GM10266 (cell line): ENCODE measurements at regions not wholly inside any gene's neighbourhood (a gene's known extent, or its start where the extent isn't known, plus 50 kb on each side); places are given as distances from the start of the nearest gene placed in this dataset.

Experiments
- DNase-seq: peaks from one replicate; pipeline ENCODE4 v3.0.0; 2012; ENCODE audit errors: extremely low spot score
- CTCF ChIP-seq: IDR thresholded peaks from 2 replicates; pipeline ENCODE4 v1.5.1; 2012; ENCODE audit warnings: mild to moderate bottlenecking, low read depth; ENCODE audit not compliant: control insufficient read depth, insufficient read depth; ENCODE audit errors: missing control alignments

DNA sequence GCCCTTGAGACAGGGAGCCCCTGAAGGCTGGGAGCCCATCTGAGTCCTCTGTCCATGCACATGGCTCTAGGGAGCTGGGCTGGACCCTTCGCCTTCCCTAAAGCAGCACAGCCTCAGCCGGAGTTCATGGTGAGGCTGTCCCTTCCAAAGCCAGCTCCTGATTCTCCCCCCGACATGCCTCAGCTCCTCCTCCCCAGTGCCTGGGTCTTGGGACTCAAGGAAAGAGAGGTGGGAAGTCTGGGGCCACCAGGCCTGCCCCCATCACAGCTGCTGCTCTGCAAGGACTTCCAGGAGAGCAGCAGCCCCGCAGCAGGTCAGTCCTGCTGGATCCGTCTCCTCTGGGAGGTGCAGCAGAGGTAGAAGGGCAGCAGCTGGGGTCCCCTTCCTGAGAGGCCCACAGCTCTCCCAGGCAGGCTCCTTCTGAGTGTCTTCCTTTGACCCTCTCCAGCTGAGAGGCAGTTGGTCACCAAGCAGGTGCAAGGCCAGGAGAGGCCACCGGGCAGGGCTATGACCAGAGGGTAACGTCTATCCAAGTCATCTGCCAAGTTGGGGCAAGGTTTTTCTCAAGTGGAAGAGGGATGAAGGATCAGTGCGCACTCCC lies 90.5 kb downstream of the ADRA2C start:
- TF ChIP-seq CTCF: no peak
- DNase-seq: no peak

- DNase-seq: no peak
- no peak for TF ChIP-seq CTCF
These were observed 91.2 kb downstream of the ADRA2C start for GRCh38 chr4:3857269-3857926.

GRCh38 chr4:3858046-3858730 lies 92.0 kb downstream of the ADRA2C start:
- no peak for TF ChIP-seq CTCF
- no peak for DNase-seq

DNA sequence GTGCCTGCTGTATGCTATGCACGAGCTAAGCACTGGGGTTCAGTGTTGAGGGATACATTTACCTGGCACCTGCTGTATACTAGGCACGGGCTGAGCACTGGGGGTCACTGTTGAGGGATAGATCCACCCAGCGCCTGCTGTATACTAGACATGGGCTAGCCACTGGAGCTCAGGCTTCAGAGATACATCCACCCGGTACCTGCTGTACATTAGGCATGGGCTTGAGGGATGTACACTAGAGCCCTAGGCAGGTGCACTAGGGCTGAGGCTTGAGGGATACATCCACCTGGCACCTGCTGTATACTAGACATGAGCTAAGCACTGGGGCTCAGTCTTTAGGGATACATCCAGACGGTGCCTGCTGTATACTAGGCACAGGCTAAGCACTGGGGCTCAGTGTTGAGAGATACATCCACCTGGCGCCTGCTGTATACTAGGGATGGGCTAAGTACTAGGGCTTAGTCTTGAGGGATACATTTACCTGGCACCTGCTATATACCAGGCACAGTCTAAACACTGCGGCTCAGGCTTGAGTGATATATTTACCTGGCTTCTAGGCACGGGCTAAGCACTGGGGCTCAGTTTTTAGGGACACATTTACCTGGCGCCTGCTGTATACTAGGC lies 92.7 kb downstream of the ADRA2C start:
- DNase-seq: no peak
- no peak for TF ChIP-seq CTCF

- DNase-seq: no peak
- no peak for TF ChIP-seq CTCF
These were observed 93.4 kb downstream of the ADRA2C start for GRCh38 chr4:3859571-3859970.

GRCh38 chr4:3860061-3860912 lies 94.1 kb downstream of the ADRA2C start:
- DNase-seq: no peak
- TF ChIP-seq CTCF: no peak
